22Rv1 (cell line): ENCODE measurements at regions not wholly inside any gene's neighbourhood (a gene's known extent, or its start where the extent isn't known, plus 50 kb on each side); places are given as distances from the start of the nearest gene placed in this dataset.

ENCODE experiments used
- H3K27ac ChIP-seq: fragments of 450-650 bp; 2 replicates; pipeline ENCODE4 v1.5.1; 2017
- ZFX ChIP-seq: fragments of 450-650 bp; IDR thresholded peaks from 2 replicates; pipeline ENCODE4 v1.6.1; 2017; ENCODE audit warnings: antibody characterized with exemption, borderline replicate concordance
- TF ChIP-seq, protein P1 (sequence below): fragments of 450-650 bp; IDR thresholded peaks from 2 replicates; pipeline ENCODE4 v1.5.1; 2017; ENCODE audit warnings: mild to moderate bottlenecking

DNA sequence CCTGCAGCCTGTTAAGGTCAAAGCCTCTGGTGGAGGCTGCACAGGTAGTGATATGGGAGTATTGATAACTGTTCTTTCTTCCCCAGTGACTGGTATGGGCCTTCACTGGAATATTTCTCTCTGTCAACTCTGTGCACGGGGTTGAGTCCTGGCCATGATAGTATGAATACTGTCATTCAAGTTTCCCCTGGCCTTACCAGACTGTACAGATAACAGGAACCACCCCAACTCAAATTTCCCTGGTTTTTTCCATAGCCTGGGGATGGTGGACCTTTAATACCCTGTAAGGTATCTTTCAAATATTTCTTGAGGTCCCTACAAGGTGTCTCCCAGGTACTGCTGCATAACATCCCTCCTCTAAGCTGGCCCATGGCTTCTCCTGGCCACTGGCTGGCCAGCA, 51.4 kb upstream of the TNFAIP3 start:
- TF ChIP-seq ZFX, result no peak
- TF ChIP-seq, protein P1, sequence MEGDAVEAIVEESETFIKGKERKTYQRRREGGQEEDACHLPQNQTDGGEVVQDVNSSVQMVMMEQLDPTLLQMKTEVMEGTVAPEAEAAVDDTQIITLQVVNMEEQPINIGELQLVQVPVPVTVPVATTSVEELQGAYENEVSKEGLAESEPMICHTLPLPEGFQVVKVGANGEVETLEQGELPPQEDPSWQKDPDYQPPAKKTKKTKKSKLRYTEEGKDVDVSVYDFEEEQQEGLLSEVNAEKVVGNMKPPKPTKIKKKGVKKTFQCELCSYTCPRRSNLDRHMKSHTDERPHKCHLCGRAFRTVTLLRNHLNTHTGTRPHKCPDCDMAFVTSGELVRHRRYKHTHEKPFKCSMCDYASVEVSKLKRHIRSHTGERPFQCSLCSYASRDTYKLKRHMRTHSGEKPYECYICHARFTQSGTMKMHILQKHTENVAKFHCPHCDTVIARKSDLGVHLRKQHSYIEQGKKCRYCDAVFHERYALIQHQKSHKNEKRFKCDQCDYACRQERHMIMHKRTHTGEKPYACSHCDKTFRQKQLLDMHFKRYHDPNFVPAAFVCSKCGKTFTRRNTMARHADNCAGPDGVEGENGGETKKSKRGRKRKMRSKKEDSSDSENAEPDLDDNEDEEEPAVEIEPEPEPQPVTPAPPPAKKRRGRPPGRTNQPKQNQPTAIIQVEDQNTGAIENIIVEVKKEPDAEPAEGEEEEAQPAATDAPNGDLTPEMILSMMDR, result no peak
- H3K27ac ChIP-seq, result no peak overlapping the region

DNA sequence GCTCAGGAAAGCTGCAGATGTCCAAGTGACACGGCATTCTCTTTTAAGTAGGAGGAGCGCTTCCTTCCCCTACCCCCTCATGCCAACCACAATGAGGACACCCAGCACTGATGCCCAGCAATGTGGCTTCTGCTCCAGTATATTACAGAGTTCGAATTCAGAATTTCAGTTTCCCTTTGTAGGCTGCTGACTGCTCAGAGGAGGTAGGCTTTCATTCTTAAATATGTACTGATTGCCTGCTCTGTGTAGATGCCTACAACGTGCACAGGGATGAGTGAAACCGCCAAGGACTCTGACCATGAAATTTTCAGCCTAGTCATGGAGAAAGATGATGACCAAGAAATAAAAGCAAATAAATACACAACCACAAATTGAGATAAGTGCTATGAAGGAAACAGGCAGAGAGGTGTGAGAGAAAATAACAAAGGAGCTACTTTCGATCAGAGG, 50.9 kb upstream of the TNFAIP3 start:
- H3K27ac ChIP-seq, result no peak overlapping the region
- no peak for TF ChIP-seq ZFX
- TF ChIP-seq, protein P1, result no peak

DNA sequence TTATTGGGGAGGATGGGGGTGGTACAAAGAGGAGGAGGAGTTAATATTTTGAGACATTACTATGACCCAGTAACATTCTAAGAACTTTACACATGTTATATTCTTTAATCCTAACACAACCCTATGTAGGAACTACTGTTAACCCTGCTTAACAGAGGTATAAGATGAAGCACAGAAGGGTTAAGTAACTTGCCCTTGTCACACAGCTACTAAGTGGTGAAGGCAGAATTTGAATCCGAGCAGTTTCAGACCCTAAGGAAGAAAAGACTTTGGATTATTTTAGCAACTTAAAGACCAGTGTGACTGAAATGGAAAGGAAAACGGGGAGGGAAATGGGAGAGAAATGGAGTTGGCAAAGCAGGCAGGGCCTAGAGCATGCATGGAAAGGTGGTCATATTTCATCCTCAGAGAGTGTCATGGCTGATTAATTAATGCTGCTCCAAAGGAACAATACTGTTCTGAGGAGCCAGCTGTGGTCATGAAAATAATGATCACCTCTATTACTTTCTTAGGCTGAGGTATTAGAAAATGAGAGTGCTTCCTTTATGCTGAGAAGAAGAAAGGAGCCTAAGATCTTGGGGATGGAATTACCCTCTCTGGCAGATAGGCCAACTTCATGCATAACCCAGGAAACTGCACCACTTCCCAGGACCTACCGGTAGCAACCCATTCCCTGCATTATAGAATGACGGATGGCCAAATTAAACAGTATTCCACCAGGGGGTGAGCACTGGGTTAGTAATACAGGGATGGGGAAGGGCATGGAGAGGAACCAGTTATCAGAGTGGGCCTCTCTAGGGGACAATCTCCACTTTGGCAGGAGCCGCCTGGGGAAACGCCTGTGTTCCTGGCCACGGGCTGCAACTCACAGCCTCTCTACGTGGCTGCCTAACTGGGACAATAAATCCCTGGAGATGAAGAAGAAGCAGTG, 50.1 kb upstream of the TNFAIP3 start:
- TF ChIP-seq, protein P1, result no peak
- no peak for TF ChIP-seq ZFX
- H3K27ac ChIP-seq, result no peak overlapping the region
